Colon (tissue), 2 donors: ENCODE measurements at regions not wholly inside any gene's neighbourhood (a gene's known extent, or its start where the extent isn't known, plus 50 kb on each side); places are given as distances from the start of the nearest gene placed in this dataset.
"Not testable (repeated sequence)": the region's sequence is repeated elsewhere in the genome, so short reads cannot be mapped to it uniquely, and the experiment has no call there.

Experiments used
- FAIRE-seq: peaks from 2 replicates; lab custom pipeline; 2012; peaks lifted over from hg19 to GRCh38; lab: Jason Lieb, UNC
- donor health status: control.
- donor health status: control.

DNA sequence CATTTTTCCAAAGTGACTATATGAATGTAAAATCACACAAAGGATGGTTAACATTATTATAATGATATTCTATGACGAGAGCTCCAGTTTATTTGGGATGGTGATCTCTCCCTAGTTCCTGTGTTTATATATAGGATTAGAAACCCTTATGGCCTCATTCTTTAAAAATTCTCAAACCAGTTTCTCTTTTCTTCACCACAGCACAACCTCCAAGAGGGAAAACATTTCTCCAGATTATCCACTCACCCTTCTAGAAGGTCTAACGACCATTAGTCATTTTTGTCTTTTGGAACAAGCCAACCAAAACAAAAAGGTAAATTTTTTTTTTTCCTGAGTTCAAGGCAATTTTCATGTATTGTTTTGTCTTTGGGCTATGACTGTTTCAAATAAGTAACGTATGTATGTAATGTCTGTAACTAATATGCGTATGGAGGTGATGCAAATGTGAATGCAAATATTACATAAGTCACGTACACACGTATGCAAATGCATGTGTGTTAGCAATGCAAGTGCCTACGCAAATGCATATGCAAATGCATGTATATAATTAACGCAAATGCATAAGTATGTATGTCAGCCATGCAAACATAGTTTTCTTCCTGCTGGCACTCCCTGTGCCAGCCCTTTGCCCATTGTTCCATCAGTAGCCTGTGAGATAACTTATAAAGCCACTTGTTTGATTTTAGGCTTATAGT is 72.5 kb upstream of the MORC3 start:
- FAIRE-seq = no peak

- no peak for FAIRE-seq
Measured at GRCh38 chr21:36249576-36250422, 70.2 kb upstream of the MORC3 start.

DNA sequence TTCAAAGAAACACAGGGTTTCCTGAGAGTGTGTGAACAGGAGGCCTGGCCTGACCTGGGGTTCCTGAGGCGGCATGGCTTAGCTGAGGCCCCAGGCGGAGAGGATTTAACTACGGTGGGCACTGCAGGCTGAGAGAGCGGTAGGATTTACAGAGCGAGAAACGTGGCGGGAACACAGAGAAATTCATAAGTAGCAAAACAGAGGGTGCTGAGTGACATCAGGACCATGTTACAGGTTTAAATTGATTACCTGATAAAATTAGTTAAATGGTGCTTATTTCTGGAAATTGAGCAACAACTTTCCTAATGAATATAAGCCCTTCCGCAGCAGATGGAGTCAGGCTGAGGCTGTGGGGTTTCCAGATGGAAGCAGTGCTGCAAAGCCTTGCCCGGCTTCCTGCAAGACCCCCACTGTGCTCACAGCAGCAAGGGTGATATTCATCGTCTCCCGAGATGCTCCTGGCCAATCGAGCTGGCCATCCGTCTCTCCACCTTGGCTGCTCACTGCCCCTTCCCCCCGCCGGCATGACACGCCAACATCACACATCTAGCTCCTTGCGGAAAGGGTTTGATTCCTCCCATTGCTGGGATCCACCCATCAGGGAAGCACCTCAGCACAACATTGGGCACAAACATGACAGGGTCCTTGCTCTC is 69.4 kb upstream of the MORC3 start:
- FAIRE-seq = no peak

DNA sequence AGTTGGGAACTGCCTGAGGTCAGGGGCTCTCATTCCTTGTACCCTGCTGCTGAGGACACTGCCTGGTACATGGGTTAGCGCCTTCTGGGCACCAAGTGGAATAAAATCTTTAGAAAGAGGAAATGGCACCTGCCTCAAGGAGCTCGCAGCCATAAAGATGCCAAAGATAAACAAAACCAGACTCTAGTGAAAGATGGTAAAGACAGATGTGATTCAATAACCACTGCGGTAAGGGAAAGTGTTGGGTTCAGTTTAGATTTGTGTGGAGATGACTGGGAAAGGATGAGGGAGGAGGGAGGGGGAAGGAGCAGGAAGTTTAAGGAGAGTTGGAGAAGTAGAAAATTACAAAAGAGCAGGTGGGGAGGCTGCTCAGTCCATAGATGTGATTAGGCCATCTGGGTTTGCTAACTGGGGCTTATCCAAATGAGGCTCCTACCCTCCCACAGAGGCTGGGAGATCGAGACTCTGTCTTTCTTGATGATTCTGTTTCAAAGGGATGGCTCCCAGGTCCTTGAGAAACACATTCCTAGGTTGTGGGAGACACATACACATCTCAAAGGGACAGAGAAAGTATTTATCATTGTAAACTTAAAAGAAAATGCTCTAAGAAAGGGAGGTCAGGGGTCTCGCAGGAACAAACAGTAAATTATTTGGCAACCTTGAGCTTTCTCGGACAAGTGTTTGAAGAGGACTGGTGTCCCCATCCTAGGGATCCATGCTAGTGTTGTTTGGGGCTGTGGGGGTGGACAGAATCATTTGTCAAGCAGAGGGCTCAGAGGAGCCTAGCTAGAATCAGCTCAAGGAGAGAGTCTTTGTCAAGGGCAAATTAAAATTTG is 65.7 kb upstream of the MORC3 start:
- no peak for FAIRE-seq

DNA sequence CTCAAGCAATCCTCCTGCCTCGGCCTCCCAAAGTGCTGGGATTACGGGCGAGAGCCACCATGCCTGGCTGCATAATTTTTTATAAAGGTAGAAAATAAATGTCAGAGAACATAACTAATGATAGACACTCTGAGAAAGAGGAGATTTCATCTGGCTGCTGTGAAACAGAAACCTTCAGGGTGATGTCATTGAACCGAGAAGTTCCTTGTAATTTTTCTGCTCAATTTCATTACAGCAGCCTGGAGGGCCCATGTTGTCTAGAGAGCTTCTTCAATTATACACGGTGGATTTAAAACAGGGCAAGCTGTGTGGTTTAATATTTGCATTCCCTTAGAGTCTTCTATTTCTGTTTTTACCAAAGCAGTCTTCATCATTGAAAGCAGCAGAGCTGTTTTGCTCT is 64.3 kb upstream of the MORC3 start:
- FAIRE-seq = no peak

GRCh38 chr21:36257657-36258056 is 62.3 kb upstream of the MORC3 start:
- FAIRE-seq = no peak

- peak; percentile 68 for FAIRE-seq
Measured at GRCh38 chr21:36260030-36260787, 59.8 kb upstream of the MORC3 start.

GRCh38 chr21:36260802-36261201 is 59.2 kb upstream of the MORC3 start:
- FAIRE-seq = no peak

DNA sequence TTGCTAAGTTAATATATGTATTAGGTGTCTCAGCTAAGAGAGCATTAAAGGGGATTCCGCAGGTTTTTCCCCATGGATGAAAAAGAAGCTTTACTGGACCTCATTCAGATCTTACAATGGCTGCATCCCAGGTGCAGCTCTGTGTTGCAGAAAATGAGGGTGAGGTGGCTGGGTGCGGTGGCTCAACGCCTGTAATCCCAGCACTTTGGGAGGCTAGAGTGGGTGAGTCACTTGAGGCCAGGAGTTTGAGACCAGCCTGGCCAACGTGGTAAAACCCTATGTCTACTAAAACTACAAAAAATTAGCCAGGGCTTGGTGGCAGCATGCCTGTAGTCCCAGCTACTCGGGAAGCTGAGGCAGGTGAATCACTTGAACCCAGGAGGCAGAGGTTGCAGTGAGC is 58.5 kb upstream of the MORC3 start:
- FAIRE-seq = no peak

GRCh38 chr21:36263797-36264196 is 56.2 kb upstream of the MORC3 start:
- FAIRE-seq = no peak

DNA sequence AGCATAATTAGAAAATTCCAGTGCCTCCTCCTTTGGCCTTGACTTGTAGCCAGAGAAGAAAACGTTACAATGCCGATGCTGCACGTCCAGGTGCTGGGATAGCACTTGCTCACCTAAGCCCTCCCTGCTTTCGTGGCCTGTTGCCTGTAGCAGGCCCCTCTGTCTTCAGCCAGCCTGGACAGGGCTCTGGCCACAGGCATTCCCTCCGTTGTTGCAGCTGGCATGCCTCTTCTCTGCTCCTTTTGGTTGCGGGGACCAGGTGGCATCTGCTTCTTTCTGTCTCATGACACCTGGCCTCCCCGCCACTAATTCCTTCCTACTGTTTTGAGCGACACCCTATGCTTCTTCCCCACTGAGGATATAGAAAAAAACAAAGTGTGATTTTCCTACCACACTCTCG is 54.6 kb upstream of the MORC3 start:
- FAIRE-seq = no peak

DNA sequence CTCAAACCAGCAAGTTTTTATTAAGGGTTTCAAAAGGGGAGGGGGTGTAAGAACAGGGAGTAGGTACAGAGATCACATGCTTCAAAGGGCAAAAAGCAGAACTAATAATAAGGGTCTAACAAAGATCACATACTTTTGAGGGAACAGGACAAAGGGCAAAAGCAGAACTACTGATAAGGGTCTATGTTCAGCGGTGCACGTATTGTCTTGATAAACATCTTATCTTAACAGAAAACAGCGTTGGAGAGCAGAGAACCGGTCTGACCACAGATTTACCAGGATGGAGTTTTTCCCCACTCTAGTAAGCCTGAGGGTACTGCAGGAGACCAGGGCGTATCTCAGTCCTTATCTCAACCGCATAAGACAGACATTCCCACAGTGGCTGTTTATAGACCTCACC is 52.2 kb upstream of the MORC3 start:
- FAIRE-seq = not testable (repeated sequence)

DNA sequence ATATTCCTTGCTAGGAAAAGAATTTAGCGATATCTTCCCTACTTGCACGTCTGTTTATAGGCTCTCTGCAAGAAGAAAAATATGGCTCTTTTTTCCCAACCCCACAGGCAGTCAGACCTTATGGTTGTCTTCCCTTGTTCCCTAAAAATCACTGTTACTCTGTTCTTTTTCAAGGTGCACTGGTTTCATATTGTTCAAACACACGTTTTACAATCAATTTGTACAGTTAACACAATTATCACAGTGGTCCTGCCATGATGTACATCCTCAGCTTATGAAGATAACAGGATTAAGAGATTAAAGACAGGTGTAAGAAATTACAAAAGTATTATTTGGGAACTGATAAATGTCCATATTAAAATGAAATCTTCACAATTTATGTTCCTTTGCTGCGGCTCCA is 51.7 kb upstream of the MORC3 start:
- FAIRE-seq = not testable (repeated sequence)
